ENCODE measurements at regions not wholly inside any gene's neighbourhood (a gene's known extent, or its start where the extent isn't known, plus 50 kb on each side); places are given as distances from the start of the nearest gene placed in this dataset.

DNA sequence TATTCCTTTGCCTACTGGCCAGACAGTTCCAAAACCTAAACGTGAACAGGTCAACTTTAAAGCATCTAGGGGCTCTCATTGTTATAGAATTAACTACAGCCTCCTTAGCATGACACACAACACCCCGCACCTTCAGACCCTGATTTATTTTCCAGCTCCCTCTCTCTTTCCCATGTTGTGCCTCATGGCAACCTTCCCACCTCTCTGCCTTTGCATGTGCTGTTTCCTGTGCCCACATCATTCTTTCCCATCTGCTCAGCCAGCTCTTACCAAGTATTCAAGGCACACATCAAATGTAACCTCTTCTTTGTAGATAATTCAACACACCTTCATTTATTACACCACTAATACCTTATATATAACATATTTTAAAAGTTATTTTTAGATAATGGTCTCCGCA lies 291.0 kb downstream of the COL12A1 start:
- TF ChIP-seq POLR2AphosphoS5 (IDR thresholded peaks at IDR 0.05) (no peak), POLR2A (IDR thresholded peaks at IDR 0.05) (no peak)
- TF ChIP-seq, protein P1, sequence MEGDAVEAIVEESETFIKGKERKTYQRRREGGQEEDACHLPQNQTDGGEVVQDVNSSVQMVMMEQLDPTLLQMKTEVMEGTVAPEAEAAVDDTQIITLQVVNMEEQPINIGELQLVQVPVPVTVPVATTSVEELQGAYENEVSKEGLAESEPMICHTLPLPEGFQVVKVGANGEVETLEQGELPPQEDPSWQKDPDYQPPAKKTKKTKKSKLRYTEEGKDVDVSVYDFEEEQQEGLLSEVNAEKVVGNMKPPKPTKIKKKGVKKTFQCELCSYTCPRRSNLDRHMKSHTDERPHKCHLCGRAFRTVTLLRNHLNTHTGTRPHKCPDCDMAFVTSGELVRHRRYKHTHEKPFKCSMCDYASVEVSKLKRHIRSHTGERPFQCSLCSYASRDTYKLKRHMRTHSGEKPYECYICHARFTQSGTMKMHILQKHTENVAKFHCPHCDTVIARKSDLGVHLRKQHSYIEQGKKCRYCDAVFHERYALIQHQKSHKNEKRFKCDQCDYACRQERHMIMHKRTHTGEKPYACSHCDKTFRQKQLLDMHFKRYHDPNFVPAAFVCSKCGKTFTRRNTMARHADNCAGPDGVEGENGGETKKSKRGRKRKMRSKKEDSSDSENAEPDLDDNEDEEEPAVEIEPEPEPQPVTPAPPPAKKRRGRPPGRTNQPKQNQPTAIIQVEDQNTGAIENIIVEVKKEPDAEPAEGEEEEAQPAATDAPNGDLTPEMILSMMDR (IDR thresholded peaks at IDR 0.05): no peak

Measured in breast epithelium (tissue), 3 donors.